HG02642 (cell line): ENCODE measurements at regions not wholly inside any gene's neighbourhood (a gene's known extent, or its start where the extent isn't known, plus 50 kb on each side); places are given as distances from the start of the nearest gene placed in this dataset.

Source experiments
- ATAC-seq: cut with Tn5 transposase; IDR thresholded peaks from one replicate; pipeline ENCODE4 v1.9.1; 2021; ENCODE audit warnings: mild to moderate bottlenecking; ENCODE audit not compliant: unreplicated experiment, poor library complexity

DNA sequence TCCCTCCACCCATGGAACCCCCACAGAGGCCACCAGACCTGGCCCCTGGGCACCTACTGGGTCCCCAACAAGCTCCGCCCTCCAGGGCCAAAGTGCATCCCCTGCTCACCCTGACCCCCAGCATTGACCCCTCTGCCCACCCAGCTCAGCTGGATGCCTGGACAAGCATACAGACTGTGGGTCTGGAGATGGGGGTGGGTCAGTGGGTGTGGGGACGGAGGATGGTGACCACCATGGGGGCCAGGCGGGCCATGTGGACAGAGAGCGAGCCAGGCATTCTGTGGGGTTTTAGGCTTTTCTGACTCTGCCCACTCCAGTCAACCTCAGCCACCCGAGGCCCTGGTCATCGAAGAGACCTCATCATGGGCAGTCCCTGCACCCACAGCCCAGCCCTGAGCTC, 183.7 kb downstream of the BRD1 start:
- ATAC-seq = no peak

DNA sequence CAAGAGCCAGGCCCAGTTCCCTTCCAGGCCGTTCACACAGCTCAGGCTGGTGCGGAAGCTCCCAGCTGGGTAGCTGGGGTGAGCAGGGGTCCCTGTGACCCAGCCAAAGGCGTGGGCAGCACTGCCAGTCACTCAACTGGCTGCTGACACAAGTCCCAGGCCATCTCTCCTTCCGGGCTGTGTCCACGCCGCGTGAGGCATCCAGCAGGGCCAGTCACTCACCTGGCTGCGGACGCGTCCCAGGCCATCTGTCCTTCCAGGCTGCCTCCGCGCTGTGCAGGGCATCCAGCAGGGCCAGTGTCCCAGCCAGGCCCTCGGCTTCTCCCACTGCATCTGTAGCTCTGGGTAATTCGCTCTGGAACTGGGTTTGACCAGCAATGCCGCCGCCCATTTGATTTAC, 184.2 kb downstream of the BRD1 start:
- no peak for ATAC-seq

DNA sequence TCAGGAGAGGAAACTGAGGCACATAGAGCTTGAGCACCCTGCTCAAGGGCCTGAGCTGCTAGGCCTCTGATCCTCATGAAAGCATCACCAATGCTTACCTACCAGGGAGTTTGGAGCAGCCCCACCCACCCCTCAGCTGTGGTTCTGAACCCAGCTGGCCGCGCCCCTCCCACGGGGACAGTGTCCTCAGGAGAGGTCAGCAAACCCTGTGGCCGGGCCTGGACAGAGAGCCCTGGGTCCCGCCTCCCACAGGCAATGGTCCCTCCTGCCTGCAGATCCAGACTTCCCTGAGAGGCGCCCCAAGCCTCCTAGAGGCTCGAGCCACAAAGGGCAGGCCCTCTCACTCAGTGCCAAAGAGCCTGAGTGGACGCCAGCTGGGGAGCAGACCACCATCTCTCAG, 184.9 kb downstream of the BRD1 start:
- ATAC-seq = no peak

DNA sequence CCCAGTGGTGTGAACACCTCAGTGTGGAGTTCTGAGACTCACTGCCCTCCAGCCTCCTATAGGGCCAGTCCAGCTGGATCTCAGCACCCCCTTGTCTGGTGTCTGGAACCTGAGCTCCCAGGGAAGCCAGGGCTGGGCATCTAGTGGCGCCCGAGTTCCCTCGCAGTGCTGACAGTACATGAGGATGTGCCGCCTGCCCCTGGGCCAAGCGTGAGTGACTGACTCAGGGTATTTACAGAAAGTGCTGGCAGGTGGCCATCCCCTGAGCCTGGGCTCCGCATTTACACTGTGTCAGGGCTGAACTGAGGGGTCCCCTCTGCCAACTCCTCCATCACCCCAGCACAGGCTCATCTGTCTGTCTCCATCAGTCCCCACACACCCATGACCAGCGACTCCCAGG, 185.3 kb downstream of the BRD1 start:
- no peak for ATAC-seq

DNA sequence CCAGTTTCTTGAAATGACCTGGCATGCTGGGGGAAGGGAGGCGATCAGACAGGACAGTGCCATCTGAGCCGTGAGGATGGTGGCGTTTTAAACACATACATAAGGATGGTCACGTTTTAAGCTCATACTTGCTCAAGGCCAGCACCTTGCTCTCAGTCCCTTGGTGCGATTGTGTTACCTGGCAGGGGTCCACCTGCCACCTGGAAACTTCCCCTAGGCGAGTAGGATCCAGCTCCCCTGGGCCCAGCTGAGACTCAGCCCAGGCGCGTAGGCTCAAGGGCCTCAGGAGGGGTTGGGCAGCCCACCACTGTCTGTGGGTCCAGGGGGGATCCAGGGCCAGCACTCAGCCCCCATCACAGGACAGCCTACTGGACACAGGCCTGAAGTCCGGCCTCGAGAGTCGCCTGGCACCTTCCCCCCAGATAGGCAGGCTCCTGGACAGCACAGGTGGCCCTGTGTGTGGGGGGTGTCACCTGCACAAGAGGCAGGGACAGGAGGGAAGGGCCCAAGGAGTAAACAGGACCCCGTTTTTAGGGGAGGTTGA, 185.8 kb downstream of the BRD1 start:
- no peak for ATAC-seq

DNA sequence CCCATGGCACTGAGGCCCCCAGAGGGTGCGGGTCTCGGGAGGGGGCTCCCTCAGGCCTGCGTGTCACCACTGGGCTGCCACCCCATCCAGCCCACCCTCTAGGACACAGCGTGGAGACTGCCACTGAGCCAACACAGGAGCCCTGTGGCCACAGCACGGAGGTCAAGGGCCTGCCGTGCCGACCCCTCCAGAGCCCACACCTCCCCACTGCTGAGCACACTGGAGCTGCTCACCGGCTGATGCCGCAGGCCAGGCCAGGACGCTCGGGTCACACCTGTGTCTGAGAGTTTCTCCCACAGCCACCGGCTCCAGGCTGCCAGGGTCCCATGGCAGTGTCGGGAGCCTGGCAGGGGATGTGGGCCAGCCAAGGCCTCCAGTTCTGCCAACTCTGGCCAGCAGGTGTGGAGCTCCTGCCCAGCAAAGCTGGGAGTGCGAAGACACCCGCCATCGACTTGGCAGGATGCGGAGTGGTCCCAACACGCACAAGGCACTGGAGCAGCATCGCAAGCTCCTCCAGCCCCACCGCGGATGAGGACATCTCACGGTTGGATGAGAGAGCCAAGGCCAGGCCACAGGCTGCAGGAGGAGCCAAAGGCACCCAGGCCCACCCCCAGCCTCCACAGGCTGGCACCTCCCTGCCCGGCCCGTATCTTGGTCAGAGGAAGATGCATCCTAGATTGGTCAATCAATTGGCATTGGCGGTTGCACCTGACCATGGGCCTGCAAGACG, 187.1 kb downstream of the BRD1 start:
- no peak for ATAC-seq

DNA sequence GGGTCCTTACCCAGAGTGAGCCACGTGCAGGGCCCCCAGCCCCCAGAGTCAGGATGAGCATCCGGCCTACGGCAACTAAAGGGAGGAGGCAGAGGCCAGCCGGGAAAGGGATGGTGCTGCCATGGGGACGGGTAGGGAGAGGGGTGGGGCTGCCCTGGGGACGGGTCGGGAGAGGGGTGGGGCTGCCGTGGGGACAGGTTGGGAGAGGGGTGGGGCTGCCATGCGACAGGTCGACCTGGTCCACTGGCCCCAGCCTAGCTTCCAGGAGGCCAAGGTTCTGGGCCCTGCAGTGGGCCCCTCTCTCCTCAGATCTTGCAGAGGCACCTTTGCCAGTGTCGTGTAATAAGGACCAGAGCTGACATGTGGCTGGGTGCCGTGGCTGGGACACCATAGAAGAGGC, 187.7 kb downstream of the BRD1 start:
- no peak for ATAC-seq

DNA sequence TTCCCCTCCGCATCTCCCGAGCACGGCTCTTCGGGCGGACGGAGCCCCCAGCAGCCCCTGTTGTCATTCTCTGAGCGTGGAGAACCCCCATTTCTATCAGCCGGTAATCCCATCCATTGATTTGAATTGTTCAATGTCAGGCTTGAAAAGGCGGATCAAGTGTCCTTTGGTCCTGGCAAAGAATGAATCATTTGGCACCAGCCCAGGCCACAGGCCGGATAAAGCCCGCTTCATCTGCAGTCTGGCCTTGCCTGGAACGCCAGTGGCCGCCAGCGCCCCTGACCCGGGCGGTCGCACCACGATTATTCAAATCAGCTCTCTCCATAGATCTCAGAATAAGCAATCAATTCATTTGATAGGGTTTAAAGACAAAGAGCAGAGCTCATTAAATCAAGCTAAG, 188.9 kb downstream of the BRD1 start:
- no peak for ATAC-seq

DNA sequence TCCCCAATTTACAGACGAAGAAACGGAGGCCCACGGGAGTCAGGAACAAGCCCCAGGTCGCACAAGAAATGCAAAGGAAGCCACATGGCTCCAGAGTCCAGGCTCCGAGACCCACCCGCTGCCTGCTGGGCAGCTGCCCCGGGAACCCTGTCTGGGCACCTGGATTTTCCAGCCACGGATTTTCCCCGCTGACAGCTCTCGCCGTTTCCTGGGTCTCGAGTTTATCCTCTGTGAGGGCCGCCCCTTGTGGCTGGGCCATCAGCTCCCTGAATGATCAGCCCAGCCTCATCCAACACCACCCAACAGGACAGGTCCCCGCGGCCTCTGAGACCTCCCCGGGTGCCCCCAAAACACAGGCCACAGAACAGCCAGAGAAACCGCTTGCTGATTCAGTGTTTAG, 189.7 kb downstream of the BRD1 start:
- no peak for ATAC-seq

DNA sequence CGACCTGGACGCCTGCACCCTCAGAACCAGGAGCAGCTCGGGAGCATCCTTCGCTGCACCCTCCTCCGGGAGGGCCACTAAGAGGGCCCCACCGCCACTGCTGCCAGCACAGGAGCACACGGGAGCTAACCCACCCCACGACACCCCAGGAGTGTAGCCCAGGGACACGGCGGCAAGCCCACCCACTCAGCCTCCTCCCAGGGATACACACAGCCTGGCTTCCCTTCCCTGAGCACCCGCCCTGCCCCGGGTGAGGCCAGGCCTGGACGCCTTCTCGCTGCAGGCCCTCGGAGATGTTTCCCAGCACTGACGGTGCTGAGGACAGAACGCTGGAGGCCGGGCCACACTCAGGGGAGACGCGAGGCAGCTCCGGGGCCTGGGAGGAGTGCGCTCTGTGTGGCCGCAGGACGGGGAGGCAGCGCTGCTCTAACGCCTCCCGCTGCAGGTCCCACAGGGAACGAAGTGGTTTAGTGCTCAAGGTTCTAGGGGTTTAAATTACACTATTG, 190.4 kb downstream of the BRD1 start:
- ATAC-seq = no peak

DNA sequence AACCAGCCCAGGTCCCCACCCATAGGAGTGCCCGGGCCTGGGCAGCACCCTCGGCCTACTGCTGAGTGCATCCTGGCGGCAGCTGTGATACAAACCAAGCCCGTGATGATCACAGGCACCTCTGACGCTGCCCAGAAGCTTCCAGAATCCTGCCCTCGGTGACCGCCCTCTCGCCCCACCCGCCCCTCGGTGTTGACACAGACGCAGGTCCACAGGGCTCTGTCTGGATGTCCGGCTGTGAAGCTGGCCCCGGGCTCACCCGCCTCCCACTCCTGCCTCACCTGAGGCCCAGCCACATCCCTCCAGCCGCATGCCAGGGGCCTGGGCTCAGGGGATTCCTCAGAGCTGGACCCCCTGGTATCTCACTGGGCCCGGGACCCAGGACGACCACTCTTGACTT, 191.0 kb downstream of the BRD1 start:
- ATAC-seq = no peak

DNA sequence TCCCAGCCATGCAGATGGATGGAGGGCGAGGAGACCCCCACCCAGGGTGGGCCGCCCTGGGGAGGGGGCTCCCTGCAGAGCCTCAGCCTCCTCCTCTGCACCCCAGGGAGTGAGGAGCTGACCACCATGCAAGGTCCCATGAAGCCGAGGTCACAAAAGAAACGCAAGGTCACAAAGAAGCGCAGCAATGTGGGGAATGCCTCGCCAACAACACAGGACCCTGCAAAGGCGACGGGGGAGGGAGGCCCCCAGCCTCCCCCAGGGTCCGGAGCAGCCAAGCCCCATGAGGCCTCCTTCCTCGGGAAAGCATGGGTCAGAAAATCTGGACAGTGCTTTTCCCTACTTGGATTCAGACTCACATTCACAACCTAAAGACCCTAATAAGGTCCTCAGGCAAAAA, 191.5 kb downstream of the BRD1 start:
- no peak for ATAC-seq

DNA sequence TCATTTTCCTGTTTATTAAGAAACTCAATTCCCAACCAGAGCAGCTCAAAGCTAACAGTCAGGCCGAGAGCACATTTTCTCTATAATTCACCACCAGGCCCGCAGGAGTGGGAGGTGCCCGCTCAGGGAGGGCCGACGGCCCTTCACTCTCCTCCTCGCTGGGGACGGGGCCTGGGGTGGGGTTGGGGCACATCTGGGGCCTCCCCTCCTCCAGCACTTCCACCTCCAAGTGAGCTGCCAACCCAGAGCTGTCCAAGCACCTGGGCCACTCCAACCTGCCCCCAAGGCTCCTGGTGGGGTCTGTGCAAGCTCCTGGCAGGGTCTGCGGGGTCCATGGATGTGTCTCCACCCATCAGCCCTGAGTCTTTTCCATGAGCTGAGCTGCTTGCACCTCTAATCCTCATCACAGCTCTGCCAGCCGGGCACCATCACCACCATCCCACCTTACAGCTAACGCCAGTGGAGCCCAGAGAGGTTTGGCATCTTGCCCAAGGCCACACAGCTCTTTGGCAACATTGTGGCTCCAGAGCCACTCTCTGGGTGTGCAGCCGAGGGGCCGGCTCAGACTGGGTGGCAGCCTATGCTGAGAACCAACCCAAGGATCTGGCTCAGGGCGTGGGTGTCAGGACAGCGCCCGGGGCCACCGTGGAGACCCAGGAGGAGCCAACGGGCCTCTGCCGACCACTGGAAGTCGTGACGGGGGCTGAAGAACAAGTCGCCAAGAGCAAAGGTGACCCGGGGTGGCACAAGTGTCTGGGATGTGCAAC, 193.5 kb downstream of the BRD1 start:
- ATAC-seq = no peak

DNA sequence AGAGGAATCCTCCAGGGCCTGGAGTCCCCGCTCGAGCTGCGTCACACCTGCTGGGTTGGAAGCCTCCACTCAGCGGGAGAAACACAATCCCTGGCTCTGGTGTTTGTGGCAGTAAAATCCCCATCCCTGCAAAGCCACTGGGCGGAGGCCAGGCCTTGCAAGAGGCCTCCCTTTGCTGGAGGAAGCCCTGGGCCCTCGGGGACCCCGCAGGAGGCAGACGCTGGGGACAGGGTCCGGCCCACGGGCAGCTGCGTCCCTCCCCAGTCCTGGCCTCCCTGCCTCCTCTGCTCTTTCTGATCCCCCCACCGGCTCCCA, 194.7 kb downstream of the BRD1 start:
- ATAC-seq = no peak

DNA sequence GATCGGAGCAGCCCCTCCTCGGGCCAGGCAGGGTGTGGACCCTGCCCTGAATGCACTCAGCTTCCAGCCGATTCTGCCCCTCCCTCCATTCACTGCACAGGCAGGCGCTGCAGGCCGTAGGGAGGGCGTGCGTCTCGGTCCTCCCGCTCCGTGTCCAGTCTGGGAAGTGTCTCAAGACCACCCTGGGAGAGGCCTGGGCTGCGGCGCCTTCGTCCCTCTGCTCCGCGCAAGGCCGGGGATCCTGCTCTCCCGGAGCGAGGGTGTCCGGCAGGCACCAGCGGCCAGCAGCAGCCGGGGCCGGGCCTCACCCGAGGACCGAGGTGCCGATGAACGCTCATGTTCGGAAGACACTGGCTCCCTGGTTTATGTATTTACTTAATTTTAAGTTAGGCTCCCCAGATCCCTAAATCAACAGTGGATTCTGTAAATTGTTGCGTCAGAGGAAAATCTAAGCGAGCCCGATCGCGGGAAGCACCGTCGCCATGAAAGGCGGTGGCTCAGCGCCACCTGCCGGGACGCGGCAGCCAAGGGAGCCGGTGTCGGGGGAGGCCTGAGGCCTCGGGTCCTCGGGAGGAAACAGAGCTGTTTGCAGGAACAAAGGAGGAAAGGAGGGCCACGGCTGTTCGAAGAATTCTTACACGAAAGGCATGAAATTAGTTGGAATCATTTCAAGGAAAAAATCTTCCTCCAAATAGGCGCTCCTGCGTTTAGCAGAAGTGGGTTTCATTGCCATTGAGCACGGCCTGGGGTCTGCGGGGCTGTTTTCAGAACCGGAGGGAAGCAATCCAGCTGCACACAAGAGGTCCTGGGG, 195.3 kb downstream of the BRD1 start:
- ATAC-seq = no peak

DNA sequence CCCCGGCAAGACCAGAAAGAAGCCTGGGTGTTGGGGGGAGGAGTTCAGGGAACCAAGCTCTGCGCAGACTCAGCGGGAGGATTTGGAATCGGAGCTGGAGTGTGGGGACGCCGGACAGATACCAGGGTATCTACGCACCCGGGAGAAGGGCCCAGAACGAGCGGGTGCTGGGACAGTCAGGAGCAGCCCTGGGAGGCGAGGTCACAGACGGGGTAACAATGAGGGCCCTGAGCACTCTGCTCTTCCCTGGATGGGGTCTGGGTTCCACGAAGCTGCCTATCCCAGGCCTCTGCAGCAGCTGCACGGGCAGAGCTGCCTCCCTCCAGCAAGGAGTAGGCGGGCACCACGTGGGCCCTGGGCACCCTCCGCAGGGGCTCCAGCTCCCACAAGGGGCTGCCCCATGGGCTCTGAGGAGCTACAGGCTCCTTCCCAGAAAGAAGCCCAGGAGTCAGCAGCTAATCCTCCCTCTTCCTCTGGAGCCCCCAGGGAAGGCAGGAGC, 197.2 kb downstream of the BRD1 start:
- ATAC-seq = no peak

DNA sequence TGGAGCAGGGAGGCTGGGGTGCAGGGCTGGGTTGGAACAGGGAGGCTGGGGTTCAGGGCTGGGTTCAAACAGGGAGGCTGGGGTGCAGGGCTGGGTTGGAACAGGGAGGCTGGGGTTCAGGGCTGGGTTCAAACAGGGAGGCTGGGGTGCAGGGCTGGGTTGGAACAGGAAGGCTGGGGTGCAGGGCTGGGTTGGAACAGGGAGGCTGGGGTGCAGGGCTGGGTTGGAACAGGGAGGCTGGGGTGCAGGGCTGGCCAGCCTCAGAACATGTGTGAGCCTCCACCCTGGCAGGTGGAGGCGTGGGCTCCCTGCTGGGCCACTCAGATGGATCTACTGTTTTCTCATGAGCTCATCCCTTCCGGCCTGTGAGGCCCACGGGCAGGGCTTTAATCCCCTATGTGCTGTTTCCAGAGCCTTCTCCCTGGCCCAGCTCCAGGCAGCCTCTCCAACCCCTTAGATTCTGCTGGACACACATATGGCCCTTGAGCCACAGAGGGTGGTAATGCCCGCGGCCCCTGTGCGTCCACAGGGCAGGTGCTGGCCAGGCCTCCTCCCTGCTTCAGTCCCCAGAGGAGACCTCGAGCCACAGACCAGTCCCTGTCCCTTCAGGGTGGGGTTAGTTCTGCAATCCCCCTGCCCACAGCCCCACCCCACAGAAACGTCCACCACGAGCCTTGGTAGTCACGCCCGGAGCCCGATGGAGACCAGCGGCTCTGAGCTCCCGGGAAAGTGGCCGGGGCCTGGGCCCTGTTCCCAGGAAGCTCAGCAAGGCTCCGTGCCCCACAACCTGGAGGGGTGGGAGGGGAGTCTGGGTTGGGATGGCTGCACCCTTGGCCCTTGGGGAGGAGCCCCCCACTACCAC, 197.9 kb downstream of the BRD1 start:
- no peak for ATAC-seq

DNA sequence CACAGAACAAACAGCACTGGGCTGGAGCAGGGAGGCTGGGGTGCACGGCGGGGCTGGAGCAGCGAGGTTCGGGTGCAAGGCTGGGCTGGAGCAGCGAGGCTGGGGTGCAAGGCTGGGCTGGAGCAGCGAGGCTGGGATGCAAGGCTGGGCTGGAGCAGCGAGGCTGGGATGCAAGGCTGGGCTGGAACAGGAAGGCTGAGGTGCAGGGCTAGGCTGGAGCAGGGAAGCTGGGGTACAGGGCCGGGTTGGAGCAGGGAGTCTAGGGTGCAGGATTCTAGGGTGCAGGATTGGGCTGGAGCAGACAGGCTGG, 198.5 kb downstream of the BRD1 start:
- ATAC-seq = no peak

DNA sequence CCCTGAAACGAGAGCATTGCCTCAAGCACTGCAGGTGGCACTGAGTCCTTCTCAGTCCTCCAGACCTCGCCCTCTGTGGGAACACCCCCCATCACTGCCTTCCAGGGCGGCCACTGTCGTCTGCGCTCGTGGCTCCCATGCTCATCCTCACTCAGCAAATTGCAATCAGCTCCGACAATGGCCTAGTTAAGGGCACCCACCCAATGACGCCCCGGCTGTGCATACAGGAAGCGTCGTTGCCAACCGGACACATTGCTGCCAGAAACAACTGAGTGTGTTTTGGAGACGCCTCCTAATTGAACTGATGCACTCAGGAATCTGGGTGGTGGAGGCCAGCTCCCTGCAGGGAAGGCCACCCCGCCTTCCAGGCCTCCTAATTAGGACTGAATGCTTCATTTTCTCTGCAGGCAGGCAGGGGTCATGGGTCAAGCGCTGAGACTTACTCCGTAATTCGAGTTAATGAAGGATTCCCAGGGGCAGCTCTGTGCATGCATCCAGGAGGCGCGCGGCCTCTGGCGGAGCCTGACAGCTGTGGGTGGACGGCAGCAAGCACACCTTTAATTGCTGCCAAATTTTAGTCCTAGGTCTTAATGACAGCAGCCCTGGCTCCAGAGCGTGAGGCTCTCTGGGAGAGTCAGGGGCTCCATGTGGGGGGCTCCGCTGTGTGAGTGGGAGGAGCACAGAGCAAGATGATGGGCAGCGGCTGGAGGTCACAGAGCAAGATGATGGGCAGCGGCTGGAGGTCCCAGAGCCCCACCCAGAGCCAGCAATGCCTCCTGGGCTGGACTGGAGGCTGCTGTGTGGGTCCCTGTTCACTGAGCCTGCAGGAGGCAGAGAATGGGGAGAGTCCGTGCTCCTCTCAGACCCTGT, 199.0 kb downstream of the BRD1 start:
- ATAC-seq = no peak
